Kidney tubule cell (primary cell): ENCODE measurements at regions not wholly inside any gene's neighbourhood (a gene's known extent, or its start where the extent isn't known, plus 50 kb on each side); places are given as distances from the start of the nearest gene placed in this dataset.
"Not testable (repeated sequence)": the region's sequence is repeated elsewhere in the genome, so short reads cannot be mapped to it uniquely, and the experiment has no call there.

Experiments
- DNase-seq: peaks from one replicate; pipeline ENCODE4 v3.0.0-alpha.2; 2018; ENCODE audit warnings: low spot score

DNA sequence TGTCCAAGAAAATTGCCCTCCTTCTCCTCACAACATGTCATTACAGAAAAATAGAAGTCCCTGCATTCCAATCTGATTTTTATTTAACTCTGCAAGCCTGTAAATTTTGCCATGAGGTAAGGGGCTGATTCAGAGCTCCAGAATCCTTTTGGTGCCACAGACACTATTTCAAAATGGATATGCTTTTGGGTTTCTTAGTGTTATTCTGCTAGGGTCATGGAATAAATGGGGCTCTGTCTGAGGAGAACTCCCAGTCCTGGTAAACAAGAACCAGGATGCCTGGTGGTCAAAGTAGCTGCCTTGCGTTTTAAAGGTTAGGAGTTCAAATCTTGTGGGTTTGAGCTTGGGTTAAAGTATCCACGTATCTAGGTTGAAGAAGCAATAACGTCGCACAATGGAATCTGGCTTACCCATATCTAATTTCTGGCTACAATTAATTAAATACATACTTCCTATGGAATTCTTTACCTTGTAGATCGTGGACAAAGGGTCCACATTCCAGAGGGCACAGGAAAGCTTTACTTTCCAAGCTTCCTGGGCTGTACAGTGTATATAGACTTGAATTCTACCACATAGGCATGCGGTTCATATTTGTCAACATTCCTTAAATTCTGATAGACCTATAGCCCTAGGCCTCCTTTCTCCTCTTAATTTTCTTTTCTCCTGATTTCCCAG lies 98.0 kb upstream of the CDC42BPA start:
- no peak for DNase-seq

GRCh38 chr1:227415115-227415790 lies 97.0 kb upstream of the CDC42BPA start:
- DNase-seq = no peak

- no peak for DNase-seq
These were observed 92.8 kb upstream of the CDC42BPA start for GRCh38 chr1:227411066-227411465.

- DNase-seq = not testable (repeated sequence)
These were observed 88.0 kb upstream of the CDC42BPA start for GRCh38 chr1:227406332-227406731.

- no peak for DNase-seq
These were observed 85.2 kb upstream of the CDC42BPA start for GRCh38 chr1:227403535-227403934.

- no peak for DNase-seq
These were observed 83.5 kb upstream of the CDC42BPA start for GRCh38 chr1:227401562-227402342.

GRCh38 chr1:227399152-227399730 lies 80.9 kb upstream of the CDC42BPA start:
- DNase-seq = no peak

- no peak for DNase-seq
These were observed 79.2 kb upstream of the CDC42BPA start for GRCh38 chr1:227397354-227397978.

- no peak for DNase-seq
These were observed 78.5 kb upstream of the CDC42BPA start for GRCh38 chr1:227396539-227397353.

GRCh38 chr1:227395426-227396028 lies 77.2 kb upstream of the CDC42BPA start:
- peak; percentile 57 for DNase-seq

GRCh38 chr1:227392984-227393764 lies 74.9 kb upstream of the CDC42BPA start:
- no peak for DNase-seq

GRCh38 chr1:227391879-227392278 lies 73.6 kb upstream of the CDC42BPA start:
- DNase-seq = no peak

DNA sequence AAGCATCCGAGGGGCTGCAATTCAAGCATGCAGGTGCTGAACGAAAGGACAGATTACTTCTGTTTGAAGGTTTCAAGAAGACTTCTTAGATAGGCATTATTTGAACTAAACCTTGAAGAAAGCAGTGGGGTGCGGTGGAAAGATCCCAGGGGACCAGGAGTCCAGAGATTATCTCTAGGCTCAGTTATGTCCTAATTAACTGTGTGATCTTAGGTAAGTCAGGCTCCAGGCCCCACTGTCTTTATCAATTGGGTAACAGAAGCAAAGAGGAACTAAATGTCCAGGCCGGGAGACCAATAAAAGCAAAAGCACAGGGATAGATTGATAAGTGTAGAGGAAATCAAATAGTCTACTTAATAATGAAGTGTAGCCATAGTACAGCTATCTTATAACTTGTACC lies 72.9 kb upstream of the CDC42BPA start:
- DNase-seq = no peak

DNA sequence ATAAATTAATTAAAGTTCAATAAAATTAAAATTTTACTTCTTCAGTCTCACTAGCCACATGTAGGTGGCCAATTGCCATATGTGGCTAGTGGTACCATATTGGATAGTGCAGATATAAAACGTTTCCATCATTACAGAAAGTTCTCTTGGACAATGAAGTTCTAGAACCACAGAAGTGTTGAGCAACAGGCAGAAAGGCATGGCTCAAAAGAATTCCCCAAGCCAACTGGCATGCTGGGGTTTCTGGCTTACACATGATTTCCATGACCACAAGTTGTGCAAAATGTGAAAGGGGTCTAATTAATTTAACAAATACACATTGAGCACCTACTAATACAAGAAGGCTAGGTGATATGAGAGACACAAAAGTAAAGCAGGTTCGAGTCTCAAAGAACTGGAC lies 72.2 kb upstream of the CDC42BPA start:
- no peak for DNase-seq

DNA sequence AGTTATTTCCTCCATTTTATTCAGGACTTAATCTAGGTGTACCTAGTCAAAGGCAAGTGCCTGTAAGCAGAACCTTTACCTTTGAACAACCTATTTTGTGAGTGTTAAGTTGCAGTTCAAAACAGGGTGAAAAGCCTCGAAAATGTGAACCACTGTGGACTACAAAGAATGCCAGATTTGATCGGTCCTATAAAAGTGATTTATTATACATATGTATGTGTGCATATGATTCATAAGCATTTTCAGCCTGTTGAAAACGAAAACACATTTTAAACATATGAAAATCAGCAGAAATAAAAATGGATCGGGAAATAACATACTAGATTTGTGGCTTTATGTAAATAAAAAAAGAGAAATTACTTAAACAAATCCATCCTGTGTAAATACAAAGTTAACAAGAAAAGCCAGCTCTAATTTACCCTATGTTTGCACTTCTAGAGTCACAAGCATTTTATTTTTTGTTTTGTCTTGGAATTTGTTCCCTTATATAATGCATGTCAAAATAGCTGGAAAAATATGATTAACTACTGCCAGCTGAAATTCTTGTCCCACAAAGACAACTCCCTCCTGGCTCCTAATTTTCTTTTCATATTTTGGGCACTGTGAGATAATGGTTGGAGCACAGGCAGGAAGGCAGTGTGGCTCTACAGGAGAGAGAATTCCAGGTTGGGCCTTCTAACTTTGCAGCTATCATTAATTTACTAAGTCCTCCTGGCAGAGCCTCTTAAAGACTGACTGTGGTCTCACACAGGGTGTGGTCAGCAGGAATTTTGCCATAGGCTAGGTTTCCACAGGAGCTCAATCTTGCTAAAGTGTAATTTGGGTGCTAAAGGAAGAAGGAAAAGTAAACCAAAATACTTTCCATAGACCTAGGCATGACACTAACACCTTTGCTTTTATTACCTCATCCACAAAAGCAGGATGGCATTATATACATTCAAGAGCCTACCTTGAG lies 70.2 kb upstream of the CDC42BPA start:
- peak; percentile 13 for DNase-seq

DNA sequence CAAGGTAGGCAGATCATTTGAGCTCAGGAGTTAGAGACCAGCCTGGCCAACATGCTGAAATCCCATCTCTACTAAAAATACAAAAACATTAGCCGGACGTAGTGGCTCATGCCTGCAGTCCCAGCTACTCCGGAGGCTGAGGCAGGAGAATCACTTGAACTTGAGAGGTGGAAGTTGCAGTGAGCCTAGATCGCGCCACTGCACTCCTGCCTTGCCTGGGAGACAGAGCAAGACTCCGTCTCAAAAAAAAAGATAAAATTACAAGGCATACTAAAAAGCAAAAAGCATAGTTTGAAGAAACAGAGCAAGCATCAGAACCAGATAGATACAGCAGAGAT lies 61.2 kb upstream of the CDC42BPA start:
- no peak for DNase-seq

DNA sequence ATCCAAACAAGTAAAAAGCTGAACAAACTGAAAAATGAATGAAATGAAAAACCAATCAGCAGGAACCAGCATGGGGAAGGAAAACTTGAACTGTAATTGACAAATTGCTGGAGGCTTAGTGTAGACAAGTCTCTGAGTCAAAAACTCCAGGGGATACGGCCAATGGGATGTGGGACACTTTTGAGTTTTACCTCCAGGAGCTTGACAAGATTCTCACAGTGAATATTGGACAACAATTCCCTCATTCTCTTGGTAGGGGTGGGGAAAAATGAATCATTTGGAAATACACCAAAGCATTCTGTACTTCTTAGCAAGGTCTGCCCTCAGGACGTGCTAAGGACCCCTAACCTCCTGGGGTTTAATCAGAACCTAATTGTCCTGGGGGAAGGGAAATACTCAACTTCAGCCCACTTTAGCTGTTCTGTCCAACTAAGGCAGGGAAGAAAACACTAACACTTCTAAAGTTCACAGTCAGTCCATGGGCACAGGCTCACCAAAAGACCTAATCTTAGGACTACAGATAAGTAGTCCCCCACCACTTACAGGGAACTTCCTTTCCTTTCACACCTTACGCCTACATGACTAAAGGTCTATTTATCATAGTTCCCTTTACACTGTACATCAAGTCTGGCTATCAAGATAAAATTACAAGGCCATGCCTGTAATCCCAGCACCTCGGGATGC lies 60.7 kb upstream of the CDC42BPA start:
- no peak for DNase-seq

- DNase-seq = no peak
These were observed 59.9 kb upstream of the CDC42BPA start for GRCh38 chr1:227378181-227378580.
